Hepatocyte (in vitro differentiated cells): ENCODE measurements at regions not wholly inside any gene's neighbourhood (a gene's known extent, or its start where the extent isn't known, plus 50 kb on each side); places are given as distances from the start of the nearest gene placed in this dataset.

Source experiments
- DNase-seq: peaks from one replicate; pipeline ENCODE4 v3.0.0-alpha.2; 2016; ENCODE audit warnings: low spot score
- H2AFZ ChIP-seq: fragments of 200-600 bp; sonication (generic); 2 replicates; pipeline ENCODE4 v1.6.0; 2016; ENCODE audit warnings: antibody characterized with exemption, mild to moderate bottlenecking
- H3K27ac ChIP-seq: fragments of 200-600 bp; sonication (generic); 2 replicates; pipeline ENCODE4 v1.5.1; 2016; ENCODE audit warnings: mild to moderate bottlenecking
- H3K27me3 ChIP-seq: fragments of 200-600 bp; sonication (generic); 2 replicates; pipeline ENCODE4 v1.6.1; 2016
- H3K36me3 ChIP-seq: fragments of 200-600 bp; sonication (generic); replicated peaks from 2 replicates; pipeline ENCODE4 v1.5.1; 2016; ENCODE audit warnings: low read depth; ENCODE audit not compliant: insufficient read depth
- H3K4me1 ChIP-seq: fragments of 200-600 bp; sonication (generic); 2 replicates; pipeline ENCODE4 v1.5.1; 2016; ENCODE audit warnings: mild to moderate bottlenecking, moderate library complexity; ENCODE audit not compliant: insufficient read depth
- H3K4me2 ChIP-seq: fragments of 200-600 bp; sonication (generic); 2 replicates; pipeline ENCODE4 v1.6.0; 2016
- H3K4me3 ChIP-seq: fragments of 200-600 bp; sonication (generic); 2 replicates; pipeline ENCODE4 v1.5.1; 2016; ENCODE audit warnings: mild to moderate bottlenecking
- H3K79me2 ChIP-seq: fragments of 200-600 bp; sonication (generic); 2 replicates; pipeline ENCODE4 v1.6.0; 2017; ENCODE audit warnings: mild to moderate bottlenecking
- H3K9me2 ChIP-seq: fragments of 200-600 bp; sonication (generic); replicated peaks from 2 replicates; pipeline ENCODE4 v1.6.0; 2017; ENCODE audit warnings: mild to moderate bottlenecking; ENCODE audit not compliant: insufficient read depth
- H3K9me3 ChIP-seq: fragments of 200-600 bp; sonication (generic); 2 replicates; pipeline ENCODE4 v1.5.1; 2016; ENCODE audit warnings: low read depth, mild to moderate bottlenecking
- H4K20me1 ChIP-seq: fragments of 200-600 bp; sonication (generic); 2 replicates; pipeline ENCODE4 v1.6.0; 2016; ENCODE audit warnings: mild to moderate bottlenecking; ENCODE audit not compliant: insufficient read depth, poor library complexity, severe bottlenecking
- CTCF ChIP-seq: fragments of 200-600 bp; sonication (generic); IDR thresholded peaks from 2 replicates; pipeline ENCODE4 v1.5.1; 2016; ENCODE audit warnings: antibody characterized with exemption, mild to moderate bottlenecking; ENCODE audit not compliant: poor library complexity
- EZH2 ChIP-seq: fragments of 200-600 bp; sonication (generic); IDR thresholded peaks from 2 replicates; pipeline ENCODE4 v1.6.1; 2016; ENCODE audit warnings: antibody characterized with exemption, mild to moderate bottlenecking, borderline replicate concordance
- EZH2phosphoT487 ChIP-seq: fragments of 200-600 bp; sonication (generic); IDR thresholded peaks from one replicate; pipeline ENCODE4 v1.6.1; 2018; ENCODE audit warnings: antibody characterized with exemption, mild to moderate bottlenecking, low read depth, moderate library complexity; ENCODE audit not compliant: unreplicated experiment, severe bottlenecking
- WGBS: methylation state at CpG from one replicate; pipeline ENCODE4 v1.1.6; 2016; ENCODE audit warnings: low lambda C conversion rate; ENCODE audit errors: missing lambda C conversion rate; 5-methylcytosine and 5-hydroxymethylcytosine counted together

- H3K9me2 ChIP-seq = no peaks in the 10 kb centered on the region
- H2AFZ ChIP-seq = no peak overlapping the region
- no peaks in the 10 kb centered on the region for H3K27me3 ChIP-seq
- TF ChIP-seq EZH2phosphoT487 (no peak), EZH2 (no peak), CTCF (no peak)
- H3K36me3 ChIP-seq = no peaks in the 10 kb centered on the region
- no peaks in the 10 kb centered on the region for H4K20me1 ChIP-seq
- H3K4me3 ChIP-seq = no peak overlapping the region
- H3K27ac ChIP-seq = no peak overlapping the region
- H3K9me3 ChIP-seq = no peaks in the 10 kb centered on the region
- 82% methylated on average over 3 of the region's 3 CpGs for WGBS
- no peak for DNase-seq
- H3K4me1 ChIP-seq = no peaks in the 10 kb centered on the region
- H3K4me2 ChIP-seq = no peak overlapping the region
- H3K79me2 ChIP-seq = no peaks in the 10 kb centered on the region
These were observed 128.9 kb downstream of the CCER1 start for GRCh38 chr12:90826036-90826435.

- no peaks in the 10 kb centered on the region for H3K36me3 ChIP-seq
- no peaks in the 10 kb centered on the region for H3K79me2 ChIP-seq
- DNase-seq = no peak
- TF ChIP-seq CTCF = no peak
- no peak for TF ChIP-seq EZH2phosphoT487
- no peak for TF ChIP-seq EZH2
- no peaks in the 10 kb centered on the region for H3K9me3 ChIP-seq
- H3K4me1 ChIP-seq = no peaks in the 10 kb centered on the region
- no peaks in the 10 kb centered on the region for H3K9me2 ChIP-seq
- H3K4me2 ChIP-seq = no peak overlapping the region
- 97% methylated on average over 24 of the region's 32 CpGs for WGBS
- no peak overlapping the region for H2AFZ ChIP-seq
- no peak overlapping the region for H3K27ac ChIP-seq
- H3K4me3 ChIP-seq = no peak overlapping the region
- no peaks in the 10 kb centered on the region for H3K27me3 ChIP-seq
- no peaks in the 10 kb centered on the region for H4K20me1 ChIP-seq
These were observed 131.1 kb downstream of the CCER1 start for GRCh38 chr12:90823859-90824258.

DNA sequence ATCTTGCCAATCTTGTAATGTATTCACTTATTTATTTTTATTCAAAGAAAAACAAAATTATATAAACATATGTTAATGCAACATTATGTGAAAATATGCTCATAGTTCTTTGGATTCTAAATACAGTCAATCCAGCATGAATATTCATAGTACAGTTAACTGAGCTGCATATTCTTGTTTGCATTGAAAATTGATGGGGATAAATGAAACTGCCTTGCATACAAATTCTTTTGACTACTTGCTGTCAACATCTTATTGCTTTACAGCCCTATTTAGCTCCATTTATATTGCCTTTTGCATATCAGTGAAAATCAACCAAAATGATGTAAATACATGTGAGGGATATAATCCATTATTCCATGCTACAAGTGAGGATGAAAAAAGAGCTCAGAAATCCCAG lies 135.3 kb downstream of the CCER1 start:
- no peaks in the 10 kb centered on the region for H3K9me2 ChIP-seq
- DNase-seq = no peak

More for the DNA sequence above, 135.3 kb downstream of the CCER1 start:
- no peaks in the 10 kb centered on the region for H4K20me1 ChIP-seq
- H2AFZ ChIP-seq = no peak overlapping the region
- no peak for TF ChIP-seq EZH2
- no peak for TF ChIP-seq CTCF
- TF ChIP-seq EZH2phosphoT487 = no peak
- no peaks in the 10 kb centered on the region for H3K4me1 ChIP-seq
- no peaks in the 10 kb centered on the region for H3K36me3 ChIP-seq
- no peaks in the 10 kb centered on the region for H3K9me3 ChIP-seq
- no peak overlapping the region for H3K4me3 ChIP-seq
- H3K4me2 ChIP-seq = no peak overlapping the region
- H3K27me3 ChIP-seq = no peaks in the 10 kb centered on the region
- H3K79me2 ChIP-seq = no peaks in the 10 kb centered on the region
- H3K27ac ChIP-seq = no peak overlapping the region
